CD4-positive, alpha-beta T cell treated with Interleukin-6 for 4 hours (primary cell): ENCODE measurements at regions not wholly inside any gene's neighbourhood (a gene's known extent, or its start where the extent isn't known, plus 50 kb on each side); places are given as distances from the start of the nearest gene placed in this dataset.

Experiments
- DNase-seq: peaks from one replicate; pipeline ENCODE4 v3.0.0-alpha.2; 2020; ENCODE audit warnings: mixed read lengths

GRCh38 chr12:69065775-69066174 is 132.8 kb upstream of the CPM start:
- no peak for DNase-seq

GRCh38 chr12:69066492-69067373 is 133.8 kb upstream of the CPM start:
- no peak for DNase-seq

GRCh38 chr12:69067713-69068112 is 134.7 kb upstream of the CPM start:
- no peak for DNase-seq

GRCh38 chr12:69068448-69068847 is 135.5 kb upstream of the CPM start:
- no peak for DNase-seq

- no peak for DNase-seq
Observed at GRCh38 chr12:69069479-69069878, 136.5 kb upstream of the CPM start.

GRCh38 chr12:69070319-69071090 is 137.5 kb upstream of the CPM start:
- DNase-seq = peak; percentile 58

- DNase-seq = no peak
Observed at GRCh38 chr12:69071091-69071370, 138.1 kb upstream of the CPM start.

- DNase-seq = no peak
Observed at GRCh38 chr12:69073035-69073434, 140.1 kb upstream of the CPM start.

GRCh38 chr12:69074556-69075349 is 141.8 kb upstream of the CPM start:
- no peak for DNase-seq

GRCh38 chr12:69083689-69084088 is 150.7 kb upstream of the CPM start:
- no peak for DNase-seq

- no peak for DNase-seq
Observed at GRCh38 chr12:69084816-69085378, 151.9 kb upstream of the CPM start.

GRCh38 chr12:69085852-69086251 is 152.9 kb upstream of the CPM start:
- no peak for DNase-seq

GRCh38 chr12:69087986-69088385 is 151.4 kb upstream of the CPSF6 start:
- DNase-seq = no peak

- no peak for DNase-seq
Observed at GRCh38 chr12:69090722-69091121, 148.6 kb upstream of the CPSF6 start.

GRCh38 chr12:69091442-69092017 is 147.8 kb upstream of the CPSF6 start:
- no peak for DNase-seq

- no peak for DNase-seq
Observed at GRCh38 chr12:69092137-69092536, 147.2 kb upstream of the CPSF6 start.

- no peak for DNase-seq
Observed at GRCh38 chr12:69094606-69095216, 144.7 kb upstream of the CPSF6 start.

GRCh38 chr12:69095765-69096477 is 143.4 kb upstream of the CPSF6 start:
- DNase-seq = no peak

GRCh38 chr12:69096669-69097335 is 142.6 kb upstream of the CPSF6 start:
- no peak for DNase-seq

GRCh38 chr12:69097619-69098368 is 141.6 kb upstream of the CPSF6 start:
- DNase-seq = no peak
